ENCODE measurements at regions not wholly inside any gene's neighbourhood (a gene's known extent, or its start where the extent isn't known, plus 50 kb on each side); places are given as distances from the start of the nearest gene placed in this dataset.

DNA sequence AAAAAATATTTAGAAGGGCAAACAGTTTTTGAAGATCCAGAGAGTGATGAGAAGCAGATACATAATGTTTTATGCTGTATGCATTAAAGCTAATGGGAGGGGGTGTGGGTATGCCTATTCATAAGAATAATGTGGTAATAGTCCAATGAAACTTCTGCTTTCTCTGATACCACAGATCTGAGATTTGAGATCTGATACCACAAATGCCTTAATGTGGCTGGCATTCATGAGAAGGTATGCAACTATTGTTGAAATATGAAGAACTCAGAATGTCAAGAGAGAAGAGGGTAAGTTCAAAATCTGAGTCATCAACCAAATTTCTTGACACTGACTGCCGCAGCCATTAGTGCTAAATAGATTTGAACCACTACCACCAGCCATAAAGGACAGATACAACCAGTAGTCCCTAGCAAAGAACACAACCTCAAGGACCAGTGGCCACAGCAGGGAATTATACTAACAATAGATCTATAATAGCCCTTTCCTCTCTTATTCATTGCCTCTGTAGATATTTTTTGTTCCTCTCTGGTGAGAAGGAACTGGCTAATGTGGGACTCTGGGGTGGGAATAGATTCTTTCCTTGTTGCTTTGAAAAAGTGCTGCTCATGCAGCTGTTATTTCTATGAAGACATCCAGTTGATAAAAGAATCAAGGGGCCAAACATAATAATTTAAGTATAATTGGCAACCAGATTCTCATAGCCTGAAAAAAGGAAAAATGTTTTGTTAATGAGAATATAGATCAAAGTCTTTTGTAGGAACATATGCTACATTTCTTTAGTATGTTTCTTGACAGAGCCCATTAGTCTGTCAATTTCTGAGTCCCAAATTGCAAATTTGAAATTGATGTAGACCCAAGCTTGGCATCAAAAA is 256.5 kb upstream of the ZNF608 start:
- H3K27ac ChIP-seq (ENCODE audit: low read depth, low read length, poor library complexity, severe bottlenecking): peak overlapping the region; percentile 100
- DNase-seq (ENCODE audit: low spot score): no peak

DNA sequence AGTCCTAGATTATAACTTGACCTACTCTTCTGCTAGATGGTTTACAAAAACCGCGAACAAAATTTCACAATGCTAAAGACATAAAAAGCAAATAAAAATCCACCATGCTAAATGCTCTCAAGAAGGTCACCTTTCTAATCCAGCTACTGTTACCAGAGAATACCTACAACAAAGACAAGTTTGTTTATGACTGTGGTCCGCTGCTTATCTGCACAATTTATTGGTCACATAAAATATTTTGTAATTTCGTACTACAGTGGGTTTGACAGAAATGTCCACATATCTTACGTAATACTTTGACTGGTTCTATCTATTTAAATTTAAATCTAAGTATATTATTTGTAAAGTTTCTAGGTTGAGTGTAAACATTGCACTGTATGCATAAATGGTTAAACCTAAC is 257.6 kb upstream of the ZNF608 start:
- ChIA-PET POLR2A (interaction anchor here (0.7 to 10.1 kb wide), 17 partner anchors 7 to 301 kb away, joined by 3 to 66 read pairs (median 9); partner anchors contain the start of gene ZNF608), CTCF (ENCODE audit: unreplicated experiment) (no interaction called here)

More for the DNA sequence above, 256.5 kb upstream of the ZNF608 start:
- TF ChIP-seq, protein P1, sequence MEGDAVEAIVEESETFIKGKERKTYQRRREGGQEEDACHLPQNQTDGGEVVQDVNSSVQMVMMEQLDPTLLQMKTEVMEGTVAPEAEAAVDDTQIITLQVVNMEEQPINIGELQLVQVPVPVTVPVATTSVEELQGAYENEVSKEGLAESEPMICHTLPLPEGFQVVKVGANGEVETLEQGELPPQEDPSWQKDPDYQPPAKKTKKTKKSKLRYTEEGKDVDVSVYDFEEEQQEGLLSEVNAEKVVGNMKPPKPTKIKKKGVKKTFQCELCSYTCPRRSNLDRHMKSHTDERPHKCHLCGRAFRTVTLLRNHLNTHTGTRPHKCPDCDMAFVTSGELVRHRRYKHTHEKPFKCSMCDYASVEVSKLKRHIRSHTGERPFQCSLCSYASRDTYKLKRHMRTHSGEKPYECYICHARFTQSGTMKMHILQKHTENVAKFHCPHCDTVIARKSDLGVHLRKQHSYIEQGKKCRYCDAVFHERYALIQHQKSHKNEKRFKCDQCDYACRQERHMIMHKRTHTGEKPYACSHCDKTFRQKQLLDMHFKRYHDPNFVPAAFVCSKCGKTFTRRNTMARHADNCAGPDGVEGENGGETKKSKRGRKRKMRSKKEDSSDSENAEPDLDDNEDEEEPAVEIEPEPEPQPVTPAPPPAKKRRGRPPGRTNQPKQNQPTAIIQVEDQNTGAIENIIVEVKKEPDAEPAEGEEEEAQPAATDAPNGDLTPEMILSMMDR (conservative IDR thresholded peaks at IDR 0.05; ENCODE audit: low read length): no peak
- no peak for TF ChIP-seq EZH2phosphoT487 (IDR thresholded peaks at IDR 0.05; ENCODE audit: borderline replicate concordance, low read depth, low read length)
- H3K9me2 ChIP-seq (ENCODE audit: insufficient read depth, low read length): no peaks in the 10 kb centered on the region
- no peaks in the 10 kb centered on the region for H3K79me2 ChIP-seq (ENCODE audit: insufficient read depth, low read depth, low read length)
- CTCF ChIA-PET (ENCODE audit: unreplicated experiment): no interaction called here
- intact Hi-C loops (cut with micrococcal nuclease; ENCODE audit: unreplicated experiment): loop anchor here (10.0 kb wide), 2 partner anchors 478 to 948 kb away; no protein-coding TSS in a partner anchor
- peaks cover 98% of the 10 kb centered on the region for H3K4me1 ChIP-seq (ENCODE audit: insufficient read depth, low read length, poor library complexity, severe bottlenecking)
- POLR2A ChIA-PET: interaction anchor here (0.8 to 10.1 kb wide), 3 partner anchors 22 to 241 kb away, joined by 3 to 66 read pairs (median 9); no protein-coding TSS in a partner anchor
- peak overlapping the region; percentile 92; the same call in 1 of the 2 replicates for H2AFZ ChIP-seq (ENCODE audit: low read length)
- no peaks in the 10 kb centered on the region for H4K20me1 ChIP-seq (ENCODE audit: insufficient read depth, low read length)
- peaks cover 18% of the 10 kb centered on the region; the same call in 1 of the 2 replicates for H3K9me3 ChIP-seq (ENCODE audit: low read length)
- peaks cover 21% of the 10 kb centered on the region for H3K36me3 ChIP-seq (ENCODE audit: insufficient read depth, low read length)
- H3K4me2 ChIP-seq (ENCODE audit: low read length): peak overlapping the region; percentile 34; the same call in 1 of the 2 replicates
- no peak overlapping the region for H3K4me3 ChIP-seq (ENCODE audit: low read depth, low read length, poor library complexity, severe bottlenecking)
- BruUV-seq (replicated peaks): no TSS peak

More for the DNA sequence above, 257.6 kb upstream of the ZNF608 start:
- Histone ChIP-seq H3K4me2 (ENCODE audit: low read length) (peak overlapping the region; percentile 69), H3K79me2 (ENCODE audit: insufficient read depth, low read depth, low read length) (no peaks in the 10 kb centered on the region), H3K9me2 (ENCODE audit: insufficient read depth, low read length) (no peaks in the 10 kb centered on the region), H3K4me1 (ENCODE audit: insufficient read depth, low read length, poor library complexity, severe bottlenecking) (peaks cover 98% of the 10 kb centered on the region), H3K27ac (ENCODE audit: low read depth, low read length, poor library complexity, severe bottlenecking) (peak overlapping the region; percentile 100), H4K20me1 (ENCODE audit: insufficient read depth, low read length) (no peaks in the 10 kb centered on the region), H3K9me3 (ENCODE audit: low read length) (peaks cover 27% of the 10 kb centered on the region; the same call in 1 of the 2 replicates), H3K4me3 (ENCODE audit: low read depth, low read length, poor library complexity, severe bottlenecking) (peak overlapping the region; percentile 52), H2AFZ (ENCODE audit: low read length) (peak overlapping the region; percentile 92; the same call in 1 of the 2 replicates), H3K36me3 (ENCODE audit: insufficient read depth, low read length) (peaks cover 32% of the 10 kb centered on the region)
- intact Hi-C loops (cut with micrococcal nuclease; ENCODE audit: unreplicated experiment): loop anchor here (10.0 kb wide), 2 partner anchors 479 to 949 kb away; no protein-coding TSS in a partner anchor
- DNase-seq (ENCODE audit: low spot score): no peak
- BruUV-seq (replicated peaks): no TSS peak
- no peak for TF ChIP-seq EZH2phosphoT487 (IDR thresholded peaks at IDR 0.05; ENCODE audit: borderline replicate concordance, low read depth, low read length)
- TF ChIP-seq, protein P1 (conservative IDR thresholded peaks at IDR 0.05; ENCODE audit: low read length): no peak
